IPS DF 6.9 (cell line): ENCODE measurements at regions not wholly inside any gene's neighbourhood (a gene's known extent, or its start where the extent isn't known, plus 50 kb on each side); places are given as distances from the start of the nearest gene placed in this dataset.

ENCODE experiments used
- DNase-seq: peaks from one replicate; pipeline ENCODE4 v3.0.0-alpha.2; 2013; ENCODE audit warnings: low read depth, low spot score
- H3K27ac ChIP-seq: one replicate; pipeline ENCODE4 v1.5.1; 2013; ENCODE audit warnings: low read length, control low read depth
- H3K27me3 ChIP-seq: 2 replicates; pipeline ENCODE4 v1.6.1; 2013; ENCODE audit warnings: mild to moderate bottlenecking, low read length; ENCODE audit not compliant: control insufficient read depth, insufficient read depth
- H3K36me3 ChIP-seq: 2 replicates; pipeline ENCODE4 v1.6.1; 2013; ENCODE audit warnings: low read length; ENCODE audit not compliant: control insufficient read depth, insufficient read depth
- H3K4me1 ChIP-seq: 2 replicates; pipeline ENCODE4 v1.6.1; 2013; ENCODE audit warnings: low read length; ENCODE audit not compliant: control insufficient read depth, insufficient read depth
- H3K4me3 ChIP-seq: 2 replicates; pipeline ENCODE4 v1.5.1; 2013; ENCODE audit warnings: mild to moderate bottlenecking, low read length
- H3K9me3 ChIP-seq: 2 replicates; pipeline ENCODE4 v1.6.1; 2013; ENCODE audit warnings: low read length, inconsistent platforms; ENCODE audit not compliant: control insufficient read depth, insufficient read depth
- WGBS: extraction: QIAGEN DNeasy Blood & Tissue Kit; methylation state at CpG from one replicate; pipeline ENCODE4 v1.1.7; 2013; ENCODE audit warnings: mixed read lengths, missing lambda C conversion rate; ENCODE audit not compliant: insufficient read length, insufficient coverage; 5-methylcytosine and 5-hydroxymethylcytosine counted together

GRCh38 chr6:8200255-8200654 lies 97.9 kb upstream of the EEF1E1 start:
- DNase-seq: no peak
- WGBS: no CpG with 5 or more reads among the region's 3 CpGs
- no peaks in the 10 kb centered on the region for H3K27me3 ChIP-seq

GRCh38 chr6:8195714-8196102 lies 93.4 kb upstream of the EEF1E1 start:
- no peaks in the 10 kb centered on the region for H3K9me3 ChIP-seq
- no peak for DNase-seq
- WGBS: no CpG with 5 or more reads among the region's 4 CpGs
- no peaks in the 10 kb centered on the region for H3K36me3 ChIP-seq
- peaks cover 4% of the 10 kb centered on the region; the same call in 1 of the 2 replicates for H3K4me1 ChIP-seq
- no peaks in the 10 kb centered on the region for H3K27me3 ChIP-seq
- no peak overlapping the region for H3K27ac ChIP-seq
- H3K4me3 ChIP-seq: no peak overlapping the region

More at GRCh38 chr6:8200255-8200654, 97.9 kb upstream of the EEF1E1 start:
- H3K36me3 ChIP-seq: no peaks in the 10 kb centered on the region
- no peaks in the 10 kb centered on the region for H3K9me3 ChIP-seq
- H3K4me1 ChIP-seq: no peaks in the 10 kb centered on the region
- no peak overlapping the region for H3K27ac ChIP-seq
- H3K4me3 ChIP-seq: no peak overlapping the region

- H3K27ac ChIP-seq: no peak overlapping the region
- no peaks in the 10 kb centered on the region for H3K9me3 ChIP-seq
- no peak overlapping the region for H3K4me3 ChIP-seq
- no peaks in the 10 kb centered on the region for H3K36me3 ChIP-seq
- no peaks in the 10 kb centered on the region for H3K27me3 ChIP-seq
- no CpG with 5 or more reads among the region's 3 CpGs for WGBS
- peaks cover 4% of the 10 kb centered on the region; the same call in 1 of the 2 replicates for H3K4me1 ChIP-seq
- DNase-seq: no peak
These were observed 92.8 kb upstream of the EEF1E1 start for GRCh38 chr6:8195040-8195713.

GRCh38 chr6:8194490-8194889 lies 92.1 kb upstream of the EEF1E1 start:
- Histone ChIP-seq H3K4me1 (peaks cover 4% of the 10 kb centered on the region; the same call in 1 of the 2 replicates), H3K27ac (no peak overlapping the region), H3K36me3 (no peaks in the 10 kb centered on the region), H3K4me3 (no peak overlapping the region), H3K27me3 (no peaks in the 10 kb centered on the region), H3K9me3 (no peaks in the 10 kb centered on the region)
- no CpG with 5 or more reads among the region's 3 CpGs for WGBS
- no peak for DNase-seq

- H3K9me3 ChIP-seq: no peaks in the 10 kb centered on the region
- no CpG with 5 or more reads among the region's 4 CpGs for WGBS
- H3K27me3 ChIP-seq: no peaks in the 10 kb centered on the region
- no peaks in the 10 kb centered on the region for H3K36me3 ChIP-seq
- H3K27ac ChIP-seq: no peak overlapping the region
- no peak for DNase-seq
- peaks cover 4% of the 10 kb centered on the region; the same call in 1 of the 2 replicates for H3K4me1 ChIP-seq
- H3K4me3 ChIP-seq: no peak overlapping the region
These were observed 91.2 kb upstream of the EEF1E1 start for GRCh38 chr6:8193541-8193940.

- no peaks in the 10 kb centered on the region for H3K36me3 ChIP-seq
- H3K27me3 ChIP-seq: no peaks in the 10 kb centered on the region
- no peak for DNase-seq
- no peaks in the 10 kb centered on the region for H3K9me3 ChIP-seq
- no peak overlapping the region for H3K4me3 ChIP-seq
- H3K4me1 ChIP-seq: peaks cover 4% of the 10 kb centered on the region; the same call in 1 of the 2 replicates
- no peak overlapping the region for H3K27ac ChIP-seq
These were observed 90.2 kb upstream of the EEF1E1 start for GRCh38 chr6:8192597-8192996.

GRCh38 chr6:8192067-8192466 lies 89.7 kb upstream of the EEF1E1 start:
- Histone ChIP-seq H3K27ac (no peak overlapping the region), H3K27me3 (no peaks in the 10 kb centered on the region), H3K9me3 (no peaks in the 10 kb centered on the region), H3K4me3 (no peak overlapping the region), H3K4me1 (peaks cover 4% of the 10 kb centered on the region; the same call in 1 of the 2 replicates), H3K36me3 (no peaks in the 10 kb centered on the region)
- WGBS: no CpG with 5 or more reads among the region's 5 CpGs
- no peak for DNase-seq

GRCh38 chr6:8191629-8192028 lies 89.3 kb upstream of the EEF1E1 start:
- H3K9me3 ChIP-seq: no peaks in the 10 kb centered on the region
- no CpG with 5 or more reads among the region's 7 CpGs for WGBS
- no peaks in the 10 kb centered on the region for H3K27me3 ChIP-seq
- H3K4me3 ChIP-seq: no peak overlapping the region
- H3K36me3 ChIP-seq: no peaks in the 10 kb centered on the region
- no peak for DNase-seq
- no peak overlapping the region for H3K27ac ChIP-seq
- H3K4me1 ChIP-seq: peaks cover 4% of the 10 kb centered on the region; the same call in 1 of the 2 replicates

- Histone ChIP-seq H3K4me1 (peaks cover 3% of the 10 kb centered on the region; the same call in 1 of the 2 replicates), H3K36me3 (no peaks in the 10 kb centered on the region), H3K4me3 (no peak overlapping the region), H3K27ac (no peak overlapping the region), H3K27me3 (no peaks in the 10 kb centered on the region), H3K9me3 (no peaks in the 10 kb centered on the region)
- no peak for DNase-seq
- no CpG with 5 or more reads among the region's 2 CpGs for WGBS
These were observed 84.9 kb upstream of the EEF1E1 start for GRCh38 chr6:8187209-8187608.

- no CpG with 5 or more reads among the region's 9 CpGs for WGBS
- Histone ChIP-seq H3K36me3 (no peaks in the 10 kb centered on the region), H3K4me1 (no peaks in the 10 kb centered on the region; the same call in 1 of the 2 replicates), H3K4me3 (no peak overlapping the region), H3K9me3 (no peaks in the 10 kb centered on the region), H3K27ac (no peak overlapping the region), H3K27me3 (no peaks in the 10 kb centered on the region)
- no peak for DNase-seq
These were observed 80.7 kb upstream of the EEF1E1 start for GRCh38 chr6:8182902-8183665.
